HCT116 (cell line): ENCODE measurements at regions not wholly inside any gene's neighbourhood (a gene's known extent, or its start where the extent isn't known, plus 50 kb on each side); places are given as distances from the start of the nearest gene placed in this dataset.
"Not testable (repeated sequence)": the region's sequence is repeated elsewhere in the genome, so short reads cannot be mapped to it uniquely, and the experiment has no call there.

Source experiments
- ATAC-seq: fragments of 200-7000 bp; cut with Tn5 transposase; 2 replicates; pipeline ENCODE4 v1.9.1; 2020; ENCODE audit warnings: mild to moderate bottlenecking, moderate library complexity
- BruUV-seq: library from RNA; stranded (reverse); fragments of 400-500 nt; replicated peaks from 2 replicates; lab custom pipeline; 2021; lab: Mats Ljungman, UMichigan
- CTCF ChIA-PET: fragments of 300-600 bp; sonication (Branson Sonifier 250); formaldehyde crosslinking; loops from one replicate; lab custom pipeline; 2021; ENCODE audit warnings: antibody characterized with exemption; lab: Charles Lee
- POLR2A ChIA-PET: fragments of 300-600, 350-600 bp; sonication (Branson Sonifier 250); formaldehyde crosslinking; loops from one replicate; lab custom pipeline; 2021; ENCODE audit warnings: antibody characterized with exemption; lab: Charles Lee
- RAD21 ChIA-PET, 2 experiments: fragments of 300-600 bp; sonication (Branson Sonifier 250); formaldehyde crosslinking; loops; one replicate each; lab custom pipeline; 2023; ENCODE audit warnings: low total read pairs in 2 of 2; ENCODE audit not compliant: uncharacterized antibody in 2 of 2, unreplicated experiment in 2 of 2, low non-redundant PET in 1 of 2; lab: Charles Lee
- DNase-seq: peaks from one replicate; pipeline ENCODE4 v3.0.0-alpha.2; 2010; ENCODE audit warnings: low read depth, low spot score
- H2AFZ ChIP-seq: fragments of 200-600 bp; shearing (Covaris generic), sonication (generic); 2 replicates; pipeline ENCODE4 v1.6.1; 2017; ENCODE audit warnings: low read depth, mixed run types, mixed read lengths, antibody characterized with exemption, low read length; ENCODE audit not compliant: poor library complexity, severe bottlenecking
- H3K27ac ChIP-seq: 2 replicates; pipeline ENCODE4 v1.5.1; 2012; ENCODE audit warnings: low read depth, low read length
- H3K27me3 ChIP-seq: fragments of 200-600 bp; sonication (generic); 2 replicates; pipeline ENCODE4 v1.6.1; 2016; ENCODE audit warnings: mixed run types, low read length, mixed read lengths; ENCODE audit not compliant: insufficient read depth
- H3K36me3 ChIP-seq, 2 experiments: fragments of 200-500 bp in 1 of 2; fragments of 200-600 bp in 1 of 2; sonication (Bioruptor generic) in 1 of 2; sonication (generic) in 1 of 2; 2 replicates each; pipeline versions ENCODE4 v1.5.1 to v1.6.1; 2014 to 2016; ENCODE audit warnings: low read length in 2 of 2, inconsistent platforms in 1 of 2, mixed read lengths in 1 of 2, mixed run types in 1 of 2; ENCODE audit not compliant: insufficient read depth in 2 of 2, control insufficient read depth in 1 of 2
- H3K4me1 ChIP-seq, 2 experiments: fragments of 200-600 bp in 1 of 2; sonication (generic) in 1 of 2; 2 replicates each; pipeline versions ENCODE4 v1.5.1 to v1.6.1; 2012 to 2017; ENCODE audit warnings: low read length in 2 of 2, inconsistent platforms in 1 of 2, mild to moderate bottlenecking in 1 of 2, mixed read lengths in 1 of 2, mixed run types in 1 of 2, moderate library complexity in 1 of 2; ENCODE audit not compliant: insufficient read depth in 2 of 2, control insufficient read depth in 1 of 2
- H3K4me2 ChIP-seq: fragments of 200-600 bp; sonication (generic); 2 replicates; pipeline ENCODE4 v1.6.1; 2017; ENCODE audit warnings: mixed run types, low read length, mixed read lengths
- H3K4me3 ChIP-seq, 2 experiments: fragments of 200-600 bp in 1 of 2; sonication (generic) in 1 of 2; replicated peaks in 1 of 2; 2 replicates each; pipeline ENCODE4 v1.5.1; 2011 to 2016; ENCODE audit warnings: low read length in 2 of 2, control low read depth in 1 of 2, low read depth in 1 of 2, mild to moderate bottlenecking in 1 of 2, mixed read lengths in 1 of 2, mixed run types in 1 of 2
- H3K79me2 ChIP-seq: fragments of 200-600 bp; sonication (generic); 2 replicates; pipeline ENCODE4 v1.6.1; 2017; ENCODE audit warnings: mild to moderate bottlenecking, mixed run types, low read length, moderate library complexity, mixed read lengths; ENCODE audit not compliant: insufficient read depth
- H3K9ac ChIP-seq: fragments of 200-600 bp; sonication (generic); 2 replicates; pipeline ENCODE4 v1.6.1; 2016; ENCODE audit warnings: low read length, mixed read lengths
- H3K9me2 ChIP-seq: fragments of 200-600 bp; sonication (generic), shearing (Covaris generic); 2 replicates; pipeline ENCODE4 v1.6.1; 2017; ENCODE audit warnings: mixed run types, mild to moderate bottlenecking, moderate library complexity; ENCODE audit not compliant: insufficient read depth
- H3K9me3 ChIP-seq, 2 experiments: fragments of 200-500 bp in 1 of 2; fragments of 200-600 bp in 1 of 2; sonication (Bioruptor generic) in 1 of 2; sonication (generic) in 1 of 2; 2 replicates each; pipeline ENCODE4 v1.6.1; 2014 to 2017; ENCODE audit warnings: low read length in 2 of 2, mixed read lengths in 2 of 2, inconsistent platforms in 1 of 2, low read depth in 1 of 2, mild to moderate bottlenecking in 1 of 2, mixed run types in 1 of 2, moderate library complexity in 1 of 2; ENCODE audit not compliant: control insufficient read depth in 1 of 2, insufficient read depth in 1 of 2
- H4K20me1 ChIP-seq: fragments of 200-600 bp; sonication (generic), shearing (Covaris generic); 2 replicates; pipeline ENCODE4 v1.6.1; 2017; ENCODE audit warnings: mixed run types, mild to moderate bottlenecking, moderate library complexity; ENCODE audit not compliant: insufficient read depth
- CBX3 ChIP-seq: IDR thresholded peaks from 2 replicates; pipeline ENCODE4 v1.6.1; 2012; ENCODE audit warnings: low read depth
- EGR1 ChIP-seq: IDR thresholded peaks from 2 replicates; pipeline ENCODE4 v1.6.1; 2012; ENCODE audit warnings: low read depth
- ELF1 ChIP-seq: IDR thresholded peaks from 2 replicates; pipeline ENCODE4 v1.6.1; 2012; ENCODE audit warnings: low read depth, borderline replicate concordance
- EZH2 ChIP-seq: fragments of 200-600 bp; sonication (generic); IDR thresholded peaks from 2 replicates; pipeline ENCODE4 v1.6.1; 2017; ENCODE audit warnings: antibody characterized with exemption, mixed run types
- SIN3A ChIP-seq: IDR thresholded peaks from 2 replicates; pipeline ENCODE4 v1.6.1; 2012; ENCODE audit warnings: low read depth
- TCF7L2 ChIP-seq: IDR thresholded peaks from 2 replicates; pipeline ENCODE4 v1.7.0; 2011; ENCODE audit warnings: borderline replicate concordance, inconsistent platforms; ENCODE audit not compliant: insufficient read depth, insufficient read length; ENCODE audit errors: extremely low read depth
- YY1 ChIP-seq: IDR thresholded peaks from 2 replicates; pipeline ENCODE4 v1.6.1; 2011; ENCODE audit warnings: low read length, low read depth, moderate library complexity, mild to moderate bottlenecking; ENCODE audit not compliant: insufficient replicate concordance; ENCODE audit errors: extremely low read depth
- ZBTB33 ChIP-seq: IDR thresholded peaks from 2 replicates; pipeline ENCODE4 v1.6.1; 2011; ENCODE audit warnings: mild to moderate bottlenecking, low read length, moderate library complexity; ENCODE audit not compliant: insufficient replicate concordance; ENCODE audit errors: extremely low read depth
- ZFX ChIP-seq: fragments of 450-650 bp; IDR thresholded peaks from 2 replicates; pipeline ENCODE4 v1.6.1; 2017
- intact Hi-C: fragments of 100-400 bp; cut with micrococcal nuclease; formaldehyde crosslinking; loops from 2 replicates; pipeline ENCODE4 v1.10.0; 2022
- TF ChIP-seq, protein P1 (sequence below): IDR thresholded peaks from 2 replicates; pipeline ENCODE4 v1.6.1; 2012

- H3K4me3 ChIP-seq, POLR2A ChIA-PET, H4K20me1 ChIP-seq, H3K79me2 ChIP-seq, H3K9me2 ChIP-seq, BruUV-seq, H3K4me1 ChIP-seq, H3K4me2 ChIP-seq, RAD21 ChIA-PET, H3K27me3 ChIP-seq, DNase-seq, intact Hi-C loops, CTCF ChIA-PET, H3K27ac ChIP-seq, H3K9me3 ChIP-seq, H3K36me3 ChIP-seq, H3K9ac ChIP-seq, H2AFZ ChIP-seq, ATAC-seq: not testable (repeated sequence)
Observed at GRCh38 chr1:83117030-83117429, 881.9 kb downstream of the TTLL7 start.

- H3K9me2 ChIP-seq: no peaks in the 10 kb centered on the region
- no peaks in the 10 kb centered on the region; a peak in 1 of 4 replicates for H3K9me3 ChIP-seq
- H2AFZ ChIP-seq: no peak overlapping the region
- H3K36me3 ChIP-seq: no peaks in the 10 kb centered on the region
- H3K27me3 ChIP-seq: no peaks in the 10 kb centered on the region
- no peak overlapping the region for H3K9ac ChIP-seq
- no peak for TF ChIP-seq EZH2
- TF ChIP-seq YY1: no peak
- TF ChIP-seq, protein P1, sequence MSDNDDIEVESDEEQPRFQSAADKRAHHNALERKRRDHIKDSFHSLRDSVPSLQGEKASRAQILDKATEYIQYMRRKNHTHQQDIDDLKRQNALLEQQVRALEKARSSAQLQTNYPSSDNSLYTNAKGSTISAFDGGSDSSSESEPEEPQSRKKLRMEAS: no peak
- TF ChIP-seq TCF7L2: no peak
- TF ChIP-seq ZBTB33: no peak
- no peak for TF ChIP-seq CBX3
- no peak for TF ChIP-seq ZFX
- TF ChIP-seq EGR1: no peak
- no peak for TF ChIP-seq ELF1
- TF ChIP-seq SIN3A: no peak
- no peaks in the 10 kb centered on the region for H3K79me2 ChIP-seq
- ChIA-PET POLR2A (no interaction called here), CTCF (no interaction called here), RAD21 (no interaction called here)
- H3K4me1 ChIP-seq: no peaks in the 10 kb centered on the region
- DNase-seq: no peak
- H3K4me2 ChIP-seq: no peak overlapping the region
- intact Hi-C loops: no loop called here
- no peak overlapping the region for H3K4me3 ChIP-seq
- BruUV-seq: no TSS peak
- H3K27ac ChIP-seq: no peak overlapping the region
- H4K20me1 ChIP-seq: no peaks in the 10 kb centered on the region
- ATAC-seq: no peak
Observed at GRCh38 chr1:83115785-83116184, 883.1 kb downstream of the TTLL7 start.
